ENCODE measurements at regions not wholly inside any gene's neighbourhood (a gene's known extent, or its start where the extent isn't known, plus 50 kb on each side); places are given as distances from the start of the nearest gene placed in this dataset.

DNA sequence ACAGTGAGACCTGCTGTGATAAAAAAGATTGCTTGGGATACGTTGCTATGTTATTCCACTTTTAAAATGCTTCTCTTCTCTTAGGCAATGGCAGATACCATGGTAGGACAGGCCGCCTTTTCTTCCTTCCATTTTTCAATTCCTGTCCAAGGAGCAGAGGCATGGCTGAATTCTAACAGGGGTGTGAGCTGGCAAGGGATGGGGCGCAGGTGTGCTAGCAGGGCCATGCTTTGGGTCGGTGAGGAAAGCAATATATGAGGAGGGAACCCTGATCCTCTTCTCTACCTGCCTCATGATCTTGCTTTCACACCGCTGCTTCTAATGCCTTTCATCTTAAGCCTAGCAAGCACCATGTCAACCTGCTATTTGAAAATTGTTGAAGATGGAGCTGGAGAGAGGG is 225.0 kb downstream of the KATNAL1 start:
- TF ChIP-seq, protein P1, sequence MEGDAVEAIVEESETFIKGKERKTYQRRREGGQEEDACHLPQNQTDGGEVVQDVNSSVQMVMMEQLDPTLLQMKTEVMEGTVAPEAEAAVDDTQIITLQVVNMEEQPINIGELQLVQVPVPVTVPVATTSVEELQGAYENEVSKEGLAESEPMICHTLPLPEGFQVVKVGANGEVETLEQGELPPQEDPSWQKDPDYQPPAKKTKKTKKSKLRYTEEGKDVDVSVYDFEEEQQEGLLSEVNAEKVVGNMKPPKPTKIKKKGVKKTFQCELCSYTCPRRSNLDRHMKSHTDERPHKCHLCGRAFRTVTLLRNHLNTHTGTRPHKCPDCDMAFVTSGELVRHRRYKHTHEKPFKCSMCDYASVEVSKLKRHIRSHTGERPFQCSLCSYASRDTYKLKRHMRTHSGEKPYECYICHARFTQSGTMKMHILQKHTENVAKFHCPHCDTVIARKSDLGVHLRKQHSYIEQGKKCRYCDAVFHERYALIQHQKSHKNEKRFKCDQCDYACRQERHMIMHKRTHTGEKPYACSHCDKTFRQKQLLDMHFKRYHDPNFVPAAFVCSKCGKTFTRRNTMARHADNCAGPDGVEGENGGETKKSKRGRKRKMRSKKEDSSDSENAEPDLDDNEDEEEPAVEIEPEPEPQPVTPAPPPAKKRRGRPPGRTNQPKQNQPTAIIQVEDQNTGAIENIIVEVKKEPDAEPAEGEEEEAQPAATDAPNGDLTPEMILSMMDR (IDR thresholded peaks at IDR 0.05; ENCODE audit: extremely low read depth in 1 of 2, insufficient read depth in 1 of 2, low read depth in 1 of 2, low read length in 2 of 2): no peak
- no peak for TF ChIP-seq EZH2 (IDR thresholded peaks at IDR 0.05; ENCODE audit: borderline replicate concordance, low read depth, low read length, severe bottlenecking)
